ENCODE measurements at regions not wholly inside any gene's neighbourhood (a gene's known extent, or its start where the extent isn't known, plus 50 kb on each side); places are given as distances from the start of the nearest gene placed in this dataset.

DNA sequence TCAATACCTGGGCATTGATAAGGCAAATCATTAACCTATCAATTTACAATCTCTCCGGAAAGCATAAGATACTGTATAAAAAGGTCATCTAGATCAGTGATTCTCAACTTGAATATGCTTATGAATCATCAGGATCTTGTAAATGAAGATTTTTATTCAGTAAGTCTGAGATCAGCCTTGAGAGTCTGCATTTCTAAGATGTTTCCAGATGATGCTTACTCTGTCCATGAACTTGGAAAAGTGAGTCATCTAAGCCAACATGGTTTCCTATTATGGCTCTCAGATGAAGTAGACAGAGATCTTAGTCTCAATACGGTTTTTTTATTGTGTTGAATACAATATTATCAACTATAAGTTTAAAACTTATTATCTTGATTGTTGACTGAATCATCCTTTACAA, 226.4 kb upstream of the KIRREL3 start:
- no peak for TF ChIP-seq CTCF (IDR thresholded peaks at IDR 0.05; ENCODE audit: low read length, missing control alignments)
- no peak overlapping the region for H3K4me3 ChIP-seq (replicated peaks; ENCODE audit: low read depth, low read length)
- DNase-seq (ENCODE audit: low read depth) = no peak

GRCh38 chr11:127226380-127226779, 225.8 kb upstream of the KIRREL3 start:
- no peak for TF ChIP-seq CTCF (IDR thresholded peaks at IDR 0.05; ENCODE audit: low read length, missing control alignments)
- H3K4me3 ChIP-seq (replicated peaks; ENCODE audit: low read depth, low read length) = no peak overlapping the region
- no peak for DNase-seq (ENCODE audit: low read depth)

DNA sequence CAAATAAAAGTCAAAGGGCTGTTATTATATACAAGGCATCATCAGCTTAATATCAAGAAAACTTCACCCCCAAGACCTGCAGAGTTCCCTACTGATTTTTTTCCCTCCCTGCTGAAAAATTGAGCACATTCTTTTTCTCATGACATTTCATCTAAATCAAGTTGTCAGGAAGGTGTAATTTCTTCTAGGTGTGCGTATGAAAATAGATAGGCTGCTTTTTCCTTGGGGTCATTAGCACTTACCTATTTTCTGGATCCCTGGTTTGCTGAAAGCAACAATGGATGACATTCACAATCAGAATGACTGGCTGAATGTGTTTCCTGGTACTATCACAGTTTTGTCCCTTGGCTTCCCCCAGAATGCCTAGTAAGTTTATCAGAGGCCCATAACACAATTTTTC, 225.0 kb upstream of the KIRREL3 start:
- no peak for TF ChIP-seq CTCF (IDR thresholded peaks at IDR 0.05; ENCODE audit: low read length, missing control alignments)
- H3K4me3 ChIP-seq (replicated peaks; ENCODE audit: low read depth, low read length) = no peak overlapping the region
- DNase-seq (ENCODE audit: low read depth) = no peak

DNA sequence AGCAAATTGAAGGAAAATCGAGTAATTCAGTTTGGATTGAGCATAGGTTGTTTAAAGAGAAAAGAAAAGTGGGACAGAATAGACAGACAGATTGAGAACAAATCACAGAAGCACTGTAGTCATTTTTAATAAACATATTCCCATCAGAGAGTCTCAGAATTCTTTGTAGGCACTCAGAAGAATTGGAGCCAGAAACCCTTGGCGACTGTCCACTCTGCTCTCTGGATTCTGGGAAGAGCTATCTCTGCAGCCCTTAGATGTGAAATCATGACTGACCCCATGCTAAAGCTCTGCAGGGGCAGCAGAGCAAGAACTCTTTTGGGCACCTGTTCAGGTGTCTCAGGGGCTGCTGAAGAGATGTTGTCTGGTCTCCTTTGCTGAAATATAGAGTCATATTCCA, 223.7 kb upstream of the KIRREL3 start:
- no peak overlapping the region for H3K4me3 ChIP-seq (replicated peaks; ENCODE audit: low read depth, low read length)
- DNase-seq (ENCODE audit: low read depth) = no peak
- no peak for TF ChIP-seq CTCF (IDR thresholded peaks at IDR 0.05; ENCODE audit: low read length, missing control alignments)

DNA sequence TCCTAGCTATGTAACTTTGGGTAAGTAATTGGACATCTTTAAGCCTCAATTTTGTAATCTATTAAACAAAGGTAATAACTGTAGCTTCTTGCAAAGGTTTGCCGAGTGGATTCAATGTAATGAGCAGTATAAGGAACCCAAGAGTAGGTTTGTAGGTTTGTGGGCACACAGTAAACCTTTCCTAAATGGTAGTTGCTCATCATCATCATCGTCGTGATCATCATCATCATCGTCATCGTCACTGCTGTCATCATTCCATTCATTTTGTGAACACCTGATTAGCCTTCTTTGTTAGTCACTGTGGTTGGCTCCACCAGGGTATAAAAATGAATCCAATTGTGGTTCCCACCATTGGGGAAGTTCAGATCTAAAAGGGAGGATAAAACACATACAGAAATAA, 223.1 kb upstream of the KIRREL3 start:
- no peak for DNase-seq (ENCODE audit: low read depth)
- no peak overlapping the region for H3K4me3 ChIP-seq (replicated peaks; ENCODE audit: low read depth, low read length)
- no peak for TF ChIP-seq CTCF (IDR thresholded peaks at IDR 0.05; ENCODE audit: low read length, missing control alignments)

GRCh38 chr11:127223026-127223425, 222.5 kb upstream of the KIRREL3 start:
- H3K4me3 ChIP-seq (replicated peaks; ENCODE audit: low read depth, low read length) = no peak overlapping the region
- no peak for TF ChIP-seq CTCF (IDR thresholded peaks at IDR 0.05; ENCODE audit: low read length, missing control alignments)
- DNase-seq (ENCODE audit: low read depth) = no peak

- H3K4me3 ChIP-seq (replicated peaks; ENCODE audit: low read depth, low read length) = no peak overlapping the region
- TF ChIP-seq CTCF (IDR thresholded peaks at IDR 0.05; ENCODE audit: low read length, missing control alignments) = no peak
- DNase-seq (ENCODE audit: low read depth) = no peak
These were observed 219.1 kb upstream of the KIRREL3 start for GRCh38 chr11:127219704-127220103.

Data from fibroblast of pulmonary artery (primary cell).